Activated T-cell treated with anti-CD3 and anti-CD28 coated beads, Interleukin-2, amount 50 U/mL, for 4 hours (primary cell): ENCODE measurements at regions not wholly inside any gene's neighbourhood (a gene's known extent, or its start where the extent isn't known, plus 50 kb on each side); places are given as distances from the start of the nearest gene placed in this dataset.
A peak's percentile ranks its signal among the peaks of the same experiment; 100 is the strongest.
"Not testable (repeated sequence)": the region's sequence is repeated elsewhere in the genome, so short reads cannot be mapped to it uniquely, and the experiment has no call there.

ENCODE experiments used
- ATAC-seq, 2 donors: fragments of 200-7000 bp; cut with Tn5 transposase; one replicate each; pipeline ENCODE4 v1.10.0; 2021
- DNase-seq: peaks from one replicate; pipeline ENCODE4 v3.0.0-alpha.2; 2020
- H3K27me3 Mint-ChIP-seq: one replicate; pipeline ENCODE4 v1.8.0; 2021; ENCODE audit warnings: low read depth, mixed read lengths
- H3K36me3 Mint-ChIP-seq: one replicate; pipeline ENCODE4 v1.8.0; 2022; ENCODE audit warnings: mixed read lengths; ENCODE audit not compliant: insufficient read depth
- H3K4me1 Mint-ChIP-seq: one replicate; pipeline ENCODE4 v1.8.0; 2021; ENCODE audit warnings: low read depth, mixed read lengths
- H3K4me3 Mint-ChIP-seq: one replicate; pipeline ENCODE4 v1.8.0; 2021; ENCODE audit warnings: mild to moderate bottlenecking, moderate library complexity, mixed read lengths
- H3K9me3 Mint-ChIP-seq: one replicate; pipeline ENCODE4 v1.8.0; 2021; ENCODE audit warnings: mixed read lengths

DNA sequence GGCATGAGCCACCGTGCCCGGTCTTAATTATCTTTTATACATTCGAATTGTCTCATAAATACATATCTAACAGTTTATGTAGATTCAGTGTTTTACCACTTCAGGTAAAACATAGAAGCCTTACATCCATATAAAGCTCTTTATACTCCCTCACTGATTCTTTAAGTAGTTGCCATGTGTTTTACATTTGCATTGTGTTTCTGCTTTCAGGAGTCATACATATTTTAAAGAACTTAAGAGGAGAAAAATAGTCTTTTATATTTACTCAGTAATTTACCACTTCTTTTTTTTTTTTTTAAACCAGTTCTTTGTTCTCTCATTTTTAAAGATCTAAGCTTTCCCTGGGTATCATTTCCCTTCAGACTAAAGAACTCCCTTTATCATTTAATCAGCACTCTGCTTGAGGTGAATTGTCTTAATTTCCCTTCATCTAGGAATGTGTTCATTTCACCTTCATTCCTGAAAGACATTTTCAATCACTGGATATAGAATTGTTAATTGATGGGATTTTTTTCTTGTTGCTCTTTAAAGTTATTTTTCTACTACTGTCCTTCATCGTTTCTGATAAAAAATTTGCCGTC lies 127.1 kb upstream of the XIST start:
- Mint-ChIP-seq H3K4me1 (peaks cover 39% of the 10 kb centered on the region), H3K36me3 (peaks cover 3% of the 10 kb centered on the region), H3K4me3 (no peak overlapping the region), H3K9me3 (no peaks in the 10 kb centered on the region), H3K27me3 (no peaks in the 10 kb centered on the region)
- ATAC-seq (no peak), DNase-seq (no peak)

DNA sequence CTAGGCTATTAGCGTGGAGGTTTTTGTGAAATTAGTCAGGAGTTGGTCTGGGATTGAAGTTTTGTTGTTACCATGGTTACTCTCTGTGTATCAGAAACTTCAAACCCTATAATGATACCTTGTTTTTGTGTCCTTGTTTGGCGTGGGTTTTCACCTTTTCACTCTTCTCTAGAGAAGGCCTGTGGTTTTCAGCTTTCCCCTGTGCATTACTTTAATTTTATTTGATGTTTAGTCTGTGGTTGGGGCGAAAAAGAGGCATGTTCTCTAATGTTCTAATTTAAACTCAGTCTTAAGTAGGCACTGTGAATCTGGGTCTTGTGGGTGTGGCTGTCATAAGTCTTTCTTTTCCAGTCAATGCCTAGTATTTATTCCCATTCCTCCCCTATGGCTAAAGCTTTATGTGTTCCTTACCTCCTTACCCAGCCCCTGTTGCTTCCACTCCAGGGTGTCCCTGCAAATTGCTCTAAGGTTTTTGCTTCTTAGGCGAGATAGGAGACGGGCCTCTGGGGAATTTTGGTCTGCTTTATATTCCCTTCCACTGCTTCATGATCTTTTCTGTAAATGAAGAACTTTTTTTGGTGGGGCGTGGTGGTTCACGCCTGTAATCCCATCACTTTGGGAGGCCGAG lies 125.1 kb upstream of the XIST start:
- ATAC-seq = peak; percentile 93 to 95

DNA sequence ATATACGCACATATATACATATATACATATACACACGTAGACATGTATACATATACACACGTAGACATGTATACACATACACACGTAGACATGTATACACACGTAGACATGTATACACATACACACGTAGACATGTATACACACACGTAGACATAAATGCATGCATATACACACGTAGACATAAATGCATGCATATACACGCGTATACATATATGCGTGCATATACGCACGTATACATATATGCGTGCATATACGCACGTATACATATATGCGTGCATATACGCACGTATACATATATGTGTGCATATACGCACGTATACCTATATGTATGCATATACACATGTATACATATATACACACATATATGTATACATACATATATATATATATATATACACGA lies 114.9 kb upstream of the XIST start:
- H3K4me3 Mint-ChIP-seq, H3K27me3 Mint-ChIP-seq: not testable (repeated sequence)

More for the DNA sequence above, 125.1 kb upstream of the XIST start:
- H3K36me3 Mint-ChIP-seq = no peaks in the 10 kb centered on the region
- no peaks in the 10 kb centered on the region for H3K27me3 Mint-ChIP-seq
- H3K4me3 Mint-ChIP-seq = no peak overlapping the region
- peaks cover 44% of the 10 kb centered on the region for H3K4me1 Mint-ChIP-seq
- DNase-seq = no peak
- H3K9me3 Mint-ChIP-seq = no peaks in the 10 kb centered on the region

DNA sequence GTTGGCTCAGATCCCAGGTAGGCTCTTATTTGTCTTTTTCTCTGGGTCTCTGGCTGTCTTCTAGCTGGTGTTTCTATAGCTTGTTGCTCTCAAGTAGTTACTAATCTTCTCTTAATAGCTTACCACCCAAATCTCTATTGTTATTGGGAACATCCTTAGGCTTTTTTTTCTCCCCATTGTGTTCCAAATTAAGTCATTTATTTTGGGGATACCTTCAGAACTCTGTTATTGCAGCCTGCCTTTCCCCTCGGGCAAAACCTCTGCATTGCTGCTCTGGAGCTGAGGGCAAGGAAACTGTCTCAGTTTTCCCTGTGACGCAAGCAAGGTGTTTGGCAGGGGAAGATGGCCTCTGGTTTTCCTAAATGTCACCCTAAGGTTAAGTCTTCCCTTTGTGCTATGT lies 113.3 kb upstream of the XIST start:
- Mint-ChIP-seq H3K4me3 (no peak overlapping the region), H3K4me1 (peaks cover 20% of the 10 kb centered on the region), H3K9me3 (no peaks in the 10 kb centered on the region), H3K36me3 (peaks cover 2% of the 10 kb centered on the region), H3K27me3 (no peaks in the 10 kb centered on the region)
- DNase-seq (no peak), ATAC-seq (no peak)

More for the DNA sequence above, 114.9 kb upstream of the XIST start:
- not testable (repeated sequence) for ATAC-seq, DNase-seq, H3K9me3 Mint-ChIP-seq, H3K36me3 Mint-ChIP-seq, H3K4me1 Mint-ChIP-seq

DNA sequence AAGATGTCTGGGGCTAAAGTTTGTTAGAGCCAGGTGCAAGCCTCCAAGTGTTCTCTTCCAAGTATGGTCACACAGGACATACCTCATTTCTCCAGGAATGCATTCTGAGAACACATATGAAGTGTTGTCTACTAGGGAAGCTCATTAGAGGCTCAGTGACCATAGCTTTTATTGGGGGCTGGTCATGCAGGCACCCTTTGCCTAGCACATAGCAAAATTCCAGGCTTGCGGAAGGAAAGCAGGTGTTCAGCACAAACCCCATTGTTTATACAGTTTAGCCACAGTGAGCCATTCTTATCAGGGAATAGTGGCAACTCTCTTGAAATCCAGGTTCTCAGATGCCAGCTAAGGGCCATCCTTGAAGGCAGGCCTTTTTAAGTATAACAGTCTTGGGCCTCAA lies 112.1 kb upstream of the XIST start:
- Mint-ChIP-seq H3K36me3 (peaks cover 2% of the 10 kb centered on the region), H3K4me3 (no peak overlapping the region), H3K4me1 (peaks cover 25% of the 10 kb centered on the region), H3K27me3 (no peaks in the 10 kb centered on the region), H3K9me3 (no peaks in the 10 kb centered on the region)
- no peak for ATAC-seq
- no peak for DNase-seq

DNA sequence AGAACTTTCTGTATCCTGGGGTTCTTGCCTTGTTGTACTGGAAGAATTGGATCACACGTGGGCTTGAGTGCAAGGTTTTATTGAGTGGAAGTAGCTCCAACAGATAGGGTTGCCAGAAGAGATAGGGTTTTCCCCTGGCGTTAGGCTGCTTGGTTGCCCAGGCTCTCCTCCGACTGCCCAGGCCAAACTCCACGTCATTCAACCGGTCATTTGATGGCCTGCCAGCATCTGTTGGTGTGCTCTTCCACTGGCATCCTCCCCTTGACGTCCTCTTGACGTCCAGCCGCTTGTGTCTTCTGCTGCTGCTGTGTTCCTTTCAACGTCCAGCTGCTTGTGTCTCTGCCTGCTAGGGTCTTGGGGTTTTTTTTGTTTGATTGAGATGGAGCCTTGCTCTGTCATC lies 111.2 kb upstream of the XIST start:
- Mint-ChIP-seq H3K36me3 (peaks cover 2% of the 10 kb centered on the region), H3K9me3 (no peaks in the 10 kb centered on the region), H3K4me3 (no peak overlapping the region), H3K27me3 (no peaks in the 10 kb centered on the region), H3K4me1 (peaks cover 27% of the 10 kb centered on the region)
- ATAC-seq = no peak
- DNase-seq = no peak

DNA sequence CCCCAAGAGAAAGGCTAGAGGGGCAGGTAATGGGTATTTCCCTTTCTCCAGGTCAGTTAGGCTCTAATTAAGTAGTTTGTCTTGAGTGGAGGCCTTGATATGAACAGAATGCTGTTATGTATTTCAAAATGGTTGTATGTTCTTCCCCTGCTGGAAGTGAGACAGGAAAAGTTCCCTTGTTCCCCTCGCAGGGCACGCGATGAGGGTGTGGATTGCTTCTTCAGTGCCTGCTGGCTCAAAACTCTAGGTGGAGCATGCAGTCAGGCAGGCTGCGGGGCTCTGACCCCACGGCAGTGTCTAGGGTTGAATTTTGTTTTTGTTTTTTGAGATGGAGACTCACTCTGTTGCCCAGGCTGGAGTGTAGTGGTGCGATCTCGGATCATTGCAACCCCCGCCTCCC lies 110.4 kb upstream of the XIST start:
- H3K9me3 Mint-ChIP-seq = no peaks in the 10 kb centered on the region
- ATAC-seq = no peak
- H3K36me3 Mint-ChIP-seq = peaks cover 6% of the 10 kb centered on the region
- no peak for DNase-seq
- H3K27me3 Mint-ChIP-seq = no peaks in the 10 kb centered on the region
- H3K4me1 Mint-ChIP-seq = peaks cover 31% of the 10 kb centered on the region
- no peak overlapping the region for H3K4me3 Mint-ChIP-seq

DNA sequence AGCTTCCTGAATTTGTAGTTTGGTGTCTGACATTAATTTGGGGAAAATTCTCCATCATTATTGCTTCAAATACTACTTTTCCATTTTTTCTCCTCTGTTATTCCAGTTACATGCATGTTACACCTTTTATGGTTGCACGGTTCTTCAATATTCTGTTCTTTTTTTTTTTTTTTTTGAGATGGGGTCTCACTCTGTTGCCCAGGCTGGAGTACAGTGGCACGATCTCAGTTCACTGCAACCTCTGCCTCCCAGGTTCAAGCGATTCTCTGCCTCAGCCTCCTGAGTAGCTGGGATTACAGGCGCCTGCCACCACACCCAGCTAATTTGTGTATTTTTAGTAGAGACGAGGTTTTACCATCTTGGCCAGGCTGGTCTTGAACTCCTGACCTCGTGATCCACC lies 109.4 kb upstream of the XIST start:
- not testable (repeated sequence) for ATAC-seq, DNase-seq, H3K4me3 Mint-ChIP-seq, H3K36me3 Mint-ChIP-seq, H3K27me3 Mint-ChIP-seq, H3K9me3 Mint-ChIP-seq
- H3K4me1 Mint-ChIP-seq = peaks cover 35% of the 10 kb centered on the region

DNA sequence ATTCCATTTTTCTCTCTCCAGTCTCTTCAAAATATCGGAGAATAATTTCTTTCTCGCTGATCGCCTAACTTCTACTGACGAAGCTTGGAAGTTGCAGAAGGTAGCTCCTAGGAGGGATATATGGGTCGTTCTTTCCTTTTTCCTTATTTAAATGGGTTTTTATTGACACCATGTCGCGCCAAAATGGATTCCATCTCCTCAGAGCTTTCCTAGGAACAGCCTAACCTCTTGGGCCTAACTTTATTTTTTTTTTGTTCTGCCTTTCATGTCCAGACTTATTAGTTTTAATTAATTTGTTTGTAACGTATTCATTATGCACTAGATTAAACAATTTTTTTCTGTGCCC lies 92.0 kb upstream of the XIST start:
- H3K9me3 Mint-ChIP-seq = no peaks in the 10 kb centered on the region
- H3K4me1 Mint-ChIP-seq = peaks cover 23% of the 10 kb centered on the region
- H3K36me3 Mint-ChIP-seq = peaks cover 9% of the 10 kb centered on the region
- ATAC-seq (peak in 1 of 2 donors; percentile 3), DNase-seq (no peak)
- no peaks in the 10 kb centered on the region for H3K27me3 Mint-ChIP-seq
- H3K4me3 Mint-ChIP-seq = peak overlapping the region; percentile 87

DNA sequence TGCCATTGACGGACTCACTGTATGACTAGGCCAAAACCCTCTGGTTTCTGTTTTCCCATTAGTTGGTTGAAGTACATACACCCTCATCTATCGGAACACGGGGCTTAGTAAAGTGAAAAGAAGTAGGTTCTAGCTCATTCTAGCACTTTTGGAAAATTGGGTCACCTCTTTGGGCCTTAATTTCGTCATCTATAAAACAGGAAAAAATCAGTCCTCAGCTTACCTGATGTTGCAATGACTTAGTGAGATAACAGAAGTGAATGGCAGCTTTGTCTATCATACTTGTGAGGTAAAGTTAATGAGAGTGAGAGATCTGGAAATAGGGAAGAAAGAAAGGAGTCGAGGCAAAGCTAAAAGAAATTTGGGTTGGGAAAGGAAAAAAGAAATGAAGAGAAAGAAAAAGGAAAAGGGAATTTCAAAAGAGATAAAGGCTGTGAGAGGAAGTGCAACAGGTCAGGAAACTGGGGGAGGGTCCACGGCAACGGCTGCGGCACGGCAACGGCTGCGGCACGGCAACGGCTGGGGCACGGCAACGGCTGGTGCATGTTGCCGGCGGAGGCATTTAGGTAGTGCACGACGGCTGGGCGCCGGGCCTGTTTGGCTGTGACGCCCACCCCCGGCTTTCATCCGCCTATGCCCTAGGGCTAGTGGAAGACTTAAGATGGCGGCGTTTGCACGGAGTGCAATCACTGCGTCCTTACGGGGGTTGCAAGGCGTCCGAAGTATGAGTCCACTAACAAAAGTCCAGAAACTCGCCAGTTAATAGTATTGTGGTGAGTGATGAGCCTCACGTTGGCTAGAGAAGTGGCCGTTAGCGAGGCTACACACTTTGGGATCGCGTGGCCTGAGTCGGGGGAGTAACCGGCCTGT lies 91.4 kb upstream of the XIST start:
- H3K4me1 Mint-ChIP-seq = peaks cover 18% of the 10 kb centered on the region
- no peaks in the 10 kb centered on the region for H3K9me3 Mint-ChIP-seq

DNA sequence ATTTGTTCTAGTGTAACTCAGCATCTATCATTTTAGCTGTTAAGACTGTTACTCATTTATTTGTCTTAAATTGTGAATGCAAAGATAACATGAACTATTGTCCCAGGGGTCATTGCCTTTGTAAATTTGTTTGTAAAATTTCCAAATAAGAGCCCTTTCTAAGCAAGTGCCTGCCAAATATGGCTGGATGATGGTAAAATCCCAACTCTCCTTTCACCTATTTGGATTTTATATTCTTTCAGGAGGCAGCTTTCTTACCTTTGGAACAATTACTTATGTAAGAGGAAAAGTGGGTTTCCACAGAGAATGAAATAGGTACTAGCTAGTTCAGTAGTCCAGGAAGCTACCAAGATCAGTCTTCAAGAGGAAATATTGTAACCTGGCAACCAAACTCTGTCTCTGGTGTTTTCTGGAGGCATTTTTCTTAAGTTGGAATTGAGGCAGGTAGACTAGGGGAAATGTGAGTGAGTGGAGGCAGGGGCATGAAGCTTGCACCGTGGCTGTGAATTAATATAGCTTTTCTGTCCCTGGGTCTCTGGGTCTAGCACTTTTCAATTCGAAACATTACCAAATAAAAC lies 88.5 kb upstream of the XIST start:
- DNase-seq (no peak), ATAC-seq (no peak)
- Mint-ChIP-seq H3K4me3 (no peak overlapping the region), H3K9me3 (no peaks in the 10 kb centered on the region), H3K4me1 (peaks cover 11% of the 10 kb centered on the region), H3K27me3 (no peaks in the 10 kb centered on the region), H3K36me3 (peaks cover 4% of the 10 kb centered on the region)

More for the DNA sequence above, 91.4 kb upstream of the XIST start:
- Mint-ChIP-seq H3K27me3 (no peaks in the 10 kb centered on the region), H3K36me3 (peaks cover 7% of the 10 kb centered on the region), H3K4me3 (peak overlapping the region; percentile 87)
- ATAC-seq = peak; percentile 99 to 100
- peak; percentile 89 for DNase-seq

DNA sequence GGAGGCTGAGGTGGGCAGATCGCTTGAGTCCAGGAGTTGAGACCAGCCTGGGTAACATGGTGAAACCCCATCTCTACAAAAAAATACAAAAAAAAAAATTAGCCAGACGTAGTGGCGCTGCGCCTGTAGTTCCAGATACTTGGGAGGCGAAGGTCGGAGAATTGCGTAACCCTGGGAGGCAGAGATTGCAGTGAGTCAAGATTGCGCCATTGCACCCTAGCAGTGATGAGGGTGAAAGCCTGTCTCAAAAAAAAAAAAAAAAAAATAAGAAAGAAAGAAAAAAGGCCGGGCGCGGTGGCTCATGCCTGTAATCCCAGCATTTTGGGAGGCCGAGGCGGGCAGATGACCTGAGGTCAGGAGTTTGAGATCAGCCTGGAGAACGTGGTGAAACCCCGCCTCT lies 85.3 kb upstream of the XIST start:
- H3K36me3 Mint-ChIP-seq, H3K4me3 Mint-ChIP-seq, H3K27me3 Mint-ChIP-seq, H3K9me3 Mint-ChIP-seq, H3K4me1 Mint-ChIP-seq, DNase-seq, ATAC-seq: not testable (repeated sequence)

DNA sequence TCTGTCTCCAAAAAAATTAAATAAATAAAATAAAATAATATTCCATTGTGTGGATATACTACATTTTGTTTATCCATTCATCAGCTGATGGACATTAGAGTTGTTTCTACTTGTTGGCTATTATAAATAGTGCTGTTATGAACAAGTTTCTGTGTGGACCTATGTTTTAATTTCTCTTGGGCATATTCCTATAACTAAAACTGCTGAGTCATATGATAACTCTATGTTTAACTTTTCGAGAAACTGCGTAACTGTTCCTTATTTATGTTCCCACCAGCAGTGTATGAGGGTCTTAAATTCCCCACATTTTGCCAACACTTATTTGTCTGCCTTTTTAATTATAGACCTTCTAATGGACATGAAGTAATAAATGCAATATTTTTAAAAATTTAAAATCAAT lies 80.0 kb upstream of the XIST start:
- Mint-ChIP-seq H3K4me1 (no peaks in the 10 kb centered on the region), H3K27me3 (no peaks in the 10 kb centered on the region), H3K4me3 (no peak overlapping the region), H3K36me3 (no peaks in the 10 kb centered on the region), H3K9me3 (no peaks in the 10 kb centered on the region)
- DNase-seq (no peak), ATAC-seq (no peak)

DNA sequence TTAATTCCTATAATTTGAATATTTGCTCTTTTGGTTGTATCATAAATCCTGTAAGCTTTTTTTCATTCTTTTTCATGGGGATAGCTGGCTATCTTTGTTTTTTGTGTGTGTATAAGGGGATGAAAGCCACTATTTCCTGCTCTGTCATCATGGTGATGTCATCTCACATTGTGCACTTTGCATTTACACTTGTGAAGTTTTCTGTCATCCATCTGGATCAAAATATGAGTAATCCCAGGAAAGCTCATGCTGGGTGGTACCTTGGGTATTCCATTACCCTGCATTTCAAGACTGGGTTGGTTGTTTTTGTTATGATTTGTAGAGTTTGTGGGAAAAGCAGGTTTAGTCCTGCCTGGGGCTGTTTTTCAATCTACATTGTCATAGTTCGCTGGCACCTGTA lies 77.8 kb upstream of the XIST start:
- Mint-ChIP-seq H3K36me3 (no peaks in the 10 kb centered on the region), H3K27me3 (no peaks in the 10 kb centered on the region), H3K4me1 (no peaks in the 10 kb centered on the region), H3K9me3 (no peaks in the 10 kb centered on the region), H3K4me3 (no peak overlapping the region)
- ATAC-seq (no peak), DNase-seq (no peak)
